GM23338 (cell line): ENCODE measurements at regions not wholly inside any gene's neighbourhood (a gene's known extent, or its start where the extent isn't known, plus 50 kb on each side); places are given as distances from the start of the nearest gene placed in this dataset.

Experiments used
- CREB1 ChIP-seq: fragments of 250-450 bp; sonication (Bioruptor Pico); IDR thresholded peaks from 2 replicates; pipeline ENCODE4 v1.5.0; 2020; ENCODE audit warnings: low read depth, mild to moderate bottlenecking, moderate library complexity
- EZH2 ChIP-seq: fragments of 200-600 bp; sonication (generic); IDR thresholded peaks from one replicate; pipeline ENCODE4 v1.8.0; 2017; ENCODE audit warnings: antibody characterized with exemption, mild to moderate bottlenecking, low read depth; ENCODE audit not compliant: unreplicated experiment
- JUNB ChIP-seq: IDR thresholded peaks from one replicate; pipeline ENCODE4 v1.6.1; 2016; ENCODE audit warnings: antibody characterized with exemption; ENCODE audit not compliant: unreplicated experiment
- POLR2AphosphoS5 ChIP-seq: IDR thresholded peaks from 2 replicates; pipeline ENCODE4 v1.6.1; 2016; ENCODE audit warnings: antibody characterized with exemption, low read depth
- TF ChIP-seq, protein P1 (sequence below), 2 experiments: fragments of 200-600 bp in 1 of 2; sonication (generic) in 1 of 2; conservative IDR thresholded peaks; 2 replicates each; pipeline versions ENCODE4 v1.5.1 to v1.6.1; 2016 to 2017; ENCODE audit warnings: antibody characterized with exemption in 2 of 2, low read depth in 2 of 2, mild to moderate bottlenecking in 2 of 2, moderate library complexity in 1 of 2

DNA sequence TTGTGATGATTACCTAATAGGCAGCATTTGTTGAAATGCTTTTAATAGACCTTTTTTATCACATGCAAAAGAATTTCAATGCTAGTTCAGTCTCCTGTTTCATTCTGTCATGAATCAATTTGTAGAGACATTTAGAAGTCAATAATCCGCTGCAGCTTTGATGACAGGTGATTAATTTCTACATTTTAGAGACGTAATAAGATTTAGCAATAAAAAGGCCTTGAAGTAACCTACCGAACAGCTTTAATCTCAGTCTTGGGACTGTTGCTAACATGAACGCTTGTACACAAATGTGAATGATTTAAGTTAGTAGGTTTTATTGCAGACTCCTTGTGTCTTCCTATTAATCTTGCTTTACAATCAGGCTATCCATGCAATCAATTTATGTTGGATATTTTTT lies 186.5 kb downstream of the MZT1 start:
- TF ChIP-seq, protein P1, sequence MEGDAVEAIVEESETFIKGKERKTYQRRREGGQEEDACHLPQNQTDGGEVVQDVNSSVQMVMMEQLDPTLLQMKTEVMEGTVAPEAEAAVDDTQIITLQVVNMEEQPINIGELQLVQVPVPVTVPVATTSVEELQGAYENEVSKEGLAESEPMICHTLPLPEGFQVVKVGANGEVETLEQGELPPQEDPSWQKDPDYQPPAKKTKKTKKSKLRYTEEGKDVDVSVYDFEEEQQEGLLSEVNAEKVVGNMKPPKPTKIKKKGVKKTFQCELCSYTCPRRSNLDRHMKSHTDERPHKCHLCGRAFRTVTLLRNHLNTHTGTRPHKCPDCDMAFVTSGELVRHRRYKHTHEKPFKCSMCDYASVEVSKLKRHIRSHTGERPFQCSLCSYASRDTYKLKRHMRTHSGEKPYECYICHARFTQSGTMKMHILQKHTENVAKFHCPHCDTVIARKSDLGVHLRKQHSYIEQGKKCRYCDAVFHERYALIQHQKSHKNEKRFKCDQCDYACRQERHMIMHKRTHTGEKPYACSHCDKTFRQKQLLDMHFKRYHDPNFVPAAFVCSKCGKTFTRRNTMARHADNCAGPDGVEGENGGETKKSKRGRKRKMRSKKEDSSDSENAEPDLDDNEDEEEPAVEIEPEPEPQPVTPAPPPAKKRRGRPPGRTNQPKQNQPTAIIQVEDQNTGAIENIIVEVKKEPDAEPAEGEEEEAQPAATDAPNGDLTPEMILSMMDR (conservative IDR thresholded peaks at IDR 0.05; ENCODE audit: low read depth in 2 of 2) = no peak
- no peak for TF ChIP-seq POLR2AphosphoS5
- no peak for TF ChIP-seq CREB1 (CRISPR knock-in tag)
- TF ChIP-seq EZH2 = no peak
- no peak for TF ChIP-seq JUNB
